Panc1 (cell line): ENCODE measurements at regions not wholly inside any gene's neighbourhood (a gene's known extent, or its start where the extent isn't known, plus 50 kb on each side); places are given as distances from the start of the nearest gene placed in this dataset.
"Not testable (repeated sequence)": the region's sequence is repeated elsewhere in the genome, so short reads cannot be mapped to it uniquely, and the experiment has no call there.

Source experiments
- ATAC-seq: fragments of 200-7000 bp; cut with Tn5 transposase; 2 replicates; pipeline ENCODE4 v1.9.1; 2020; ENCODE audit warnings: mild to moderate bottlenecking, moderate library complexity
- BruUV-seq: library from RNA; stranded (reverse); fragments of 400-500 nt; replicated peaks from 2 replicates; lab custom pipeline; 2021; lab: Mats Ljungman, UMichigan
- CTCF ChIA-PET: fragments of 300-600 bp; sonication (Branson Sonifier 250); formaldehyde crosslinking; loops from one replicate; lab custom pipeline; 2022; ENCODE audit warnings: antibody characterized with exemption; lab: Charles Lee
- POLR2A ChIA-PET: fragments of 300-600 bp; sonication (Branson Sonifier 250); formaldehyde crosslinking; loops from one replicate; lab custom pipeline; 2022; ENCODE audit warnings: antibody characterized with exemption; lab: Charles Lee
- DNase-seq: peaks from one replicate; pipeline ENCODE4 v3.0.0-alpha.2; 2010; ENCODE audit warnings: low read depth, low spot score
- H3K27ac ChIP-seq: 2 replicates; pipeline ENCODE4 v1.5.1; 2011; ENCODE audit warnings: mild to moderate bottlenecking, low read length, inconsistent platforms
- H3K27me3 ChIP-seq: fragments of 200-500 bp; sonication (Bioruptor generic); 2 replicates; pipeline ENCODE4 v1.6.0; 2014; ENCODE audit warnings: low read length, inconsistent platforms; ENCODE audit not compliant: control insufficient read depth, insufficient read depth
- H3K36me3 ChIP-seq: fragments of 200-500 bp; sonication (Bioruptor generic); 2 replicates; pipeline ENCODE4 v1.5.1; 2014; ENCODE audit warnings: inconsistent platforms, mild to moderate bottlenecking, low read length, moderate library complexity; ENCODE audit not compliant: control insufficient read depth, insufficient read depth
- H3K4me1 ChIP-seq: 2 replicates; pipeline ENCODE4 v1.5.1; 2011; ENCODE audit warnings: inconsistent platforms, mild to moderate bottlenecking, low read length, moderate library complexity; ENCODE audit not compliant: control insufficient read depth, insufficient read depth
- H3K4me3 ChIP-seq, 2 experiments: 2 replicates each; pipeline ENCODE4 v1.5.1; 2011 to 2012; ENCODE audit warnings: low read depth in 2 of 2, low read length in 2 of 2, mild to moderate bottlenecking in 2 of 2, inconsistent platforms in 1 of 2, moderate library complexity in 1 of 2
- H3K9me3 ChIP-seq: fragments of 200-500 bp; sonication (Bioruptor generic); 2 replicates; pipeline ENCODE4 v1.5.1; 2014; ENCODE audit warnings: low read depth, mild to moderate bottlenecking, inconsistent platforms, low read length, moderate library complexity; ENCODE audit not compliant: control insufficient read depth, insufficient read depth
- POLR2AphosphoS5 ChIP-seq: IDR thresholded peaks from 2 replicates; pipeline ENCODE4 v1.6.1; 2012; ENCODE audit warnings: mild to moderate bottlenecking, low read depth, low read length, moderate library complexity
- SIN3A ChIP-seq: IDR thresholded peaks from 2 replicates; pipeline ENCODE4 v1.6.1; 2012; ENCODE audit warnings: low read depth, mild to moderate bottlenecking, low read length, moderate library complexity, borderline replicate concordance; ENCODE audit not compliant: insufficient read depth
- TCF7L2 ChIP-seq: IDR thresholded peaks from 2 replicates; pipeline ENCODE4 v1.6.1; 2011; ENCODE audit warnings: mild to moderate bottlenecking, low read depth, low read length, inconsistent platforms
- in situ Hi-C: cut with HindIII; loops from 2 replicates; pipeline ENCODE4 v1.10.0; 2016; ENCODE audit warnings: low sequenced_read_pairs, low pct_unique_long_range_greater_than_20kb
- intact Hi-C: fragments of 100-400 bp; cut with micrococcal nuclease; formaldehyde crosslinking; loops from one replicate; pipeline ENCODE4 v1.10.0; 2022; ENCODE audit not compliant: unreplicated experiment
- TF ChIP-seq, protein P1 (sequence below), 2 experiments: IDR thresholded peaks; 2 replicates each; pipeline ENCODE4 v1.6.1; 2011 to 2012; ENCODE audit warnings: low read depth in 2 of 2, control low read depth in 1 of 2, low read length in 1 of 2, mild to moderate bottlenecking in 1 of 2, moderate library complexity in 1 of 2; ENCODE audit not compliant: insufficient read depth in 1 of 2
- TF ChIP-seq, protein P2 (sequence below): fragments of 450-650 bp; IDR thresholded peaks from 2 replicates; pipeline ENCODE4 v1.5.1; 2017; ENCODE audit warnings: mild to moderate bottlenecking

DNA sequence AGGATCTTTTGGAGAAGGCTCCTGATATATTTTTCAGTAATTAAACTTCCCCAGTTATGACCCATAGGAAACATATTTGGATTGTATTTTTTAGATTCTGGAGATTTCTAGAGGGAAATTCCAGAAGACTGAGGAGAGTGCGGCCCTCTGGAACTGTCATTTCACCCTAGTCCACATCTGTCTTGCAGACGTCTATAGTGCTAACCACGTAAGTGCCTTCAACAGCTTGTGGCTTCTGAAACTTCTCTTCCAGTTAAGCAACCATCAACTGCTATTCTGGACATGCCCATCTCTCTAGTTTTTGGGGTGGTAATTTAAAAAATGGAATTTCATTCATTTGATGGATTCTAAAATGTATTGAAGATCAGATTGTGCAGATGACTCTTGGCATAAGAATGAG, 1098.8 kb downstream of the TMEM121 start:
- Histone ChIP-seq H3K27me3 (no peaks in the 10 kb centered on the region), H3K4me3 (no peak overlapping the region), H3K4me1 (no peaks in the 10 kb centered on the region), H3K27ac (no peak overlapping the region), H3K36me3 (no peaks in the 10 kb centered on the region), H3K9me3 (no peaks in the 10 kb centered on the region)
- no TSS peak for BruUV-seq
- intact Hi-C loops (no loop called here), in situ Hi-C loops (no loop called here)
- DNase-seq: no peak
- no peak for ATAC-seq
- ChIA-PET CTCF (no interaction called here), POLR2A (no interaction called here)
- TF ChIP-seq TCF7L2 (no peak), POLR2AphosphoS5 (no peak), SIN3A (no peak)
- TF ChIP-seq, protein P1, sequence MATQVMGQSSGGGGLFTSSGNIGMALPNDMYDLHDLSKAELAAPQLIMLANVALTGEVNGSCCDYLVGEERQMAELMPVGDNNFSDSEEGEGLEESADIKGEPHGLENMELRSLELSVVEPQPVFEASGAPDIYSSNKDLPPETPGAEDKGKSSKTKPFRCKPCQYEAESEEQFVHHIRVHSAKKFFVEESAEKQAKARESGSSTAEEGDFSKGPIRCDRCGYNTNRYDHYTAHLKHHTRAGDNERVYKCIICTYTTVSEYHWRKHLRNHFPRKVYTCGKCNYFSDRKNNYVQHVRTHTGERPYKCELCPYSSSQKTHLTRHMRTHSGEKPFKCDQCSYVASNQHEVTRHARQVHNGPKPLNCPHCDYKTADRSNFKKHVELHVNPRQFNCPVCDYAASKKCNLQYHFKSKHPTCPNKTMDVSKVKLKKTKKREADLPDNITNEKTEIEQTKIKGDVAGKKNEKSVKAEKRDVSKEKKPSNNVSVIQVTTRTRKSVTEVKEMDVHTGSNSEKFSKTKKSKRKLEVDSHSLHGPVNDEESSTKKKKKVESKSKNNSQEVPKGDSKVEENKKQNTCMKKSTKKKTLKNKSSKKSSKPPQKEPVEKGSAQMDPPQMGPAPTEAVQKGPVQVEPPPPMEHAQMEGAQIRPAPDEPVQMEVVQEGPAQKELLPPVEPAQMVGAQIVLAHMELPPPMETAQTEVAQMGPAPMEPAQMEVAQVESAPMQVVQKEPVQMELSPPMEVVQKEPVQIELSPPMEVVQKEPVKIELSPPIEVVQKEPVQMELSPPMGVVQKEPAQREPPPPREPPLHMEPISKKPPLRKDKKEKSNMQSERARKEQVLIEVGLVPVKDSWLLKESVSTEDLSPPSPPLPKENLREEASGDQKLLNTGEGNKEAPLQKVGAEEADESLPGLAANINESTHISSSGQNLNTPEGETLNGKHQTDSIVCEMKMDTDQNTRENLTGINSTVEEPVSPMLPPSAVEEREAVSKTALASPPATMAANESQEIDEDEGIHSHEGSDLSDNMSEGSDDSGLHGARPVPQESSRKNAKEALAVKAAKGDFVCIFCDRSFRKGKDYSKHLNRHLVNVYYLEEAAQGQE (IDR thresholded peaks at IDR 0.05; ENCODE audit: insufficient read depth in 1 of 2, low read depth in 2 of 2, low read length in 1 of 2): no peak
- TF ChIP-seq, protein P2, sequence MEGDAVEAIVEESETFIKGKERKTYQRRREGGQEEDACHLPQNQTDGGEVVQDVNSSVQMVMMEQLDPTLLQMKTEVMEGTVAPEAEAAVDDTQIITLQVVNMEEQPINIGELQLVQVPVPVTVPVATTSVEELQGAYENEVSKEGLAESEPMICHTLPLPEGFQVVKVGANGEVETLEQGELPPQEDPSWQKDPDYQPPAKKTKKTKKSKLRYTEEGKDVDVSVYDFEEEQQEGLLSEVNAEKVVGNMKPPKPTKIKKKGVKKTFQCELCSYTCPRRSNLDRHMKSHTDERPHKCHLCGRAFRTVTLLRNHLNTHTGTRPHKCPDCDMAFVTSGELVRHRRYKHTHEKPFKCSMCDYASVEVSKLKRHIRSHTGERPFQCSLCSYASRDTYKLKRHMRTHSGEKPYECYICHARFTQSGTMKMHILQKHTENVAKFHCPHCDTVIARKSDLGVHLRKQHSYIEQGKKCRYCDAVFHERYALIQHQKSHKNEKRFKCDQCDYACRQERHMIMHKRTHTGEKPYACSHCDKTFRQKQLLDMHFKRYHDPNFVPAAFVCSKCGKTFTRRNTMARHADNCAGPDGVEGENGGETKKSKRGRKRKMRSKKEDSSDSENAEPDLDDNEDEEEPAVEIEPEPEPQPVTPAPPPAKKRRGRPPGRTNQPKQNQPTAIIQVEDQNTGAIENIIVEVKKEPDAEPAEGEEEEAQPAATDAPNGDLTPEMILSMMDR: no peak

GRCh38 chr14:106626469-106626868, 1100.1 kb downstream of the TMEM121 start:
- H3K4me3 ChIP-seq, H3K27ac ChIP-seq, DNase-seq, intact Hi-C loops, ATAC-seq, H3K9me3 ChIP-seq, BruUV-seq, H3K4me1 ChIP-seq, POLR2A ChIA-PET, H3K27me3 ChIP-seq, CTCF ChIA-PET, H3K36me3 ChIP-seq, in situ Hi-C loops: not testable (repeated sequence)

- in situ Hi-C loops, BruUV-seq, intact Hi-C loops, H3K4me1 ChIP-seq, H3K4me3 ChIP-seq, CTCF ChIA-PET, ATAC-seq, H3K9me3 ChIP-seq, POLR2A ChIA-PET, H3K27me3 ChIP-seq, H3K36me3 ChIP-seq, H3K27ac ChIP-seq, DNase-seq: not testable (repeated sequence)
- TF ChIP-seq, protein P2: peak; percentile 86
Observed at GRCh38 chr14:106626942-106627588, 1100.7 kb downstream of the TMEM121 start.
